DMS153 (cell line): ENCODE measurements at regions not wholly inside any gene's neighbourhood (a gene's known extent, or its start where the extent isn't known, plus 50 kb on each side); places are given as distances from the start of the nearest gene placed in this dataset.
"Not testable (repeated sequence)": the region's sequence is repeated elsewhere in the genome, so short reads cannot be mapped to it uniquely, and the experiment has no call there.

Experiments
- DNase-seq: peaks from one replicate; lab custom pipeline; 2025; lab: John Stamatoyannopoulos, UW

DNA sequence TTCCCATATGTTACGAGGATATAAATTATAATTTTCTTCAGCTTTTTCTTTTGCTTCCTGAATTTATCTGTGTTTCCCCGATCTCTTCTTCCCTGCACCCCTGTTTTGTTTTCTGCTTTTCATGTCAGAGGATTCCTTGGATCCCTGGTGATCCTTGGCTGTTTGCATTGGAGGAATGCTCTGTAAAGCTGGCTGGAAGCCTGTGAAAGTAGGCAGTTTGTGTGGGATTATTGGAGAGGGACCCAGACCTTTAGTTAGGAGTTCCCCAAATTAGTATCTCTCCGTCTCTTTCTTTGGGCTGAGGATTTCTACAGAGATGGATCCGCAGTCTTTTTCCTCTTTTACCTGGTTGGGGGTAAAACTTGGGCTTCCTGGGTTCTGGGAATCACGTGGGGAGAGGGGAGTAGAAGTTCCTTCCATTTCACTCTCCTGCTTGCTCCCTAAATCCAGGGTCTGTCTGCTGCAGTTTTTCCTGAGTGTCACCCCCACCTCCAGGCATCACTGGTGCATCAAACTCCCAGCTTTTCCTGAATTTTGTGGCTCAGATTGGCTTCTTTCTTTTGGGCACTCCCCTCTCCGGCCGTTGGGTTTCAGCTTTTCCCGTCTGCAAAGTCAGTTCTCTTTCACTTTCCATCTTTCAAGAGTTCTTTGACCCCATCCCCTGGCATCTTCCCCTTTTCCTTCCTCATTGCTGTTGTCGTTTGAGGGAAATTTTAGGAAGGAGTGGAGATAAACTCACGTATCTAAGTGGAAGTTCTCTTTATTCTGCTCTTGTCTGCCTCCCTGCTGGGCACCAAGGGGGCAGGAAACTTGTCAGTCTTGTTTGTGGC, 79.1 kb upstream of the ALX4 start:
- DNase-seq = no peak

DNA sequence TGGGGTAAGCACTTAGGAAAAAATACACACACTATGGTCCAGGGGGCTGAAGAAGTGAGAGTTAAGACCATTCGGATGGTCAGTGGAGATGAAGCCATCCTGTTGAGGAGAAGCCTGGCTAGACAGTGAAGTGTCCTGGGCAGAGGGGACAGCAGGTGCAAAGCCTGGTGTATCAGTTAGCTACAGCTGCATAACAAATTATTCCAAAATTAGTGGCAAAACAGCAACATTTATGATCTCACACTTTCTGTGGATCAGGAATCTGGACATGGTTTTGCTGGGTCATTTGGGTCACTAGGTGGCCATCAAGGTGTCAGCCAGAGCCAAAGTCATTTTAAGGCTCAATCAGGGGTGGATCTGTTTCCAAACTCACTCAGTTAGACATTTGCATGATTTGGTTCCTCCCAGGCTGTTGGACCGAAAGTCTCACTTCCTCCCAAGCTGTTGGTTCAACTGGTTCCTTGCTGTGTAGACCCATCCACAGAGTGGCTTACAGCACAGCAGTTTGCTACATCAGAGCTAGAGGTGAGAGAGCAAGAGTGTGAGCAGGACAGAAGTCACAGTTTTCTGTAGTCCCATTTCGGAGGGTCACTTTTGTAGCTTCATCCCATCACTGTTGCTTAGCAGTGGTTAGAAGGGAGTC, 80.1 kb upstream of the ALX4 start:
- no peak for DNase-seq

DNA sequence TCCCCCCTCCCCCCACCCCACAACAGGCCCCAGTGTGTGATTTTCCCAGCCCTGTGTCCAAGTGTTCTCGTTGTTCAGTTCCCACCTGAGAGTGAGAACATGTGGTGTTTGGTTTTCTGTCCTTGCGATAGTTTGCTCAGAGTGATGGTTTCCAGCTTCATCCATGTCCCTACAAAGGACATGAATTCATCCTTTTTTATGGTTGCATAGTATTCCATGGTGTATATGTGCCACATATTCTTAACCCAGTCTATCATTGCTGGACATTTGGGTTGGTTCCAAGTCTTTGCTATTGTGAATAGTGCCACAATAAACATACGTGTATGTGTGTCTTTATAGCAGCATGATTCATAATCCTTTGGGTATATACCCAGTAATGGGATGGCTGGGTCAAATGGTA, 81.1 kb upstream of the ALX4 start:
- not testable (repeated sequence) for DNase-seq

DNA sequence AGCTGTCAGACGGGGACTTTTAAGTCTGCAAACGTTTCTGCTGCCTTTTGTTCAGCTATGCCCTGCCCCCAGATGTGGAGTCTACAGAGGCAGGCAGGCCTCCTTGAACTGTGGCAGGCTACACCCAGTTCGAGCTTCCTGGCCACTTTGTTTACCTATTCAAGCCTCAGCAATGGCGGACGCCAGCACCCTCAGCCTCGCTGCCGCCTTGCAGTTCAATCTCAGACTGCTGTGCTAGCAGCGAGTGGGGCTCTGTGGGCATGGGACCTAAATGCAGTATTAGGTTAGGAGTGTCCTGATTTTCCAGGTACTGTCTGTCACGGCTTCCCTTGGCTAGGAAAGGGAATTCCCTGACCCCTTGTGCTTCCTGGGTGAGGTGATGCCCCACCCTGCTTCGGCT, 86.8 kb upstream of the ALX4 start:
- DNase-seq = not testable (repeated sequence)

DNA sequence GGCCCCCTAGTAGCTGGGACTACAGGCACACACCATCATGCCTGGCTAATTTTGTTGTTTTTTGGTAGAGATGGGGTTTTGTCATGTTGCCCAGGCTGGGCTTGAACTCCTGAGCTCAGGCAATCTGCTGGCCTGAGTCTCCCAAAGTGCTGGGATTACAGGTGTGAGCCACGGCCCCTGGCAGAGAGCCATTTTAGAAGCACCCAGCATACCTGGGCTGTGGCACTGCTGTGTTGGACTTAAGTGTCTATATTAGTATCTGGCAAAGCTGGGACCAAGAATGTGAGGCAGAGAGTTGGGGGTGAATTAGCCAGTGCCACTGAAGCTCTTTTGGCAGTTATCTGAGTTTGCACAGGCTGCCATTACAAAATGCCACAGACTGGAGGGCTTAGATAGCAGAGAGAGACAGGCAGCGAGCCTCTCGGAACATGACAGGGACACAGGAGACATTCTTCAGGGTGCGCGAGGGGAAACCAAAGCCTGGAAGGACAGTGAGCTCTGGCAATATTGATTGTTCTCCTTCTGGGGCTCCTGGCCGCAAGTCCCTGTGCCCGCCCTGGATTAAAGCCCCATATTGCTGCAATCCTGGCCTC, 87.7 kb upstream of the ALX4 start:
- DNase-seq = no peak

DNA sequence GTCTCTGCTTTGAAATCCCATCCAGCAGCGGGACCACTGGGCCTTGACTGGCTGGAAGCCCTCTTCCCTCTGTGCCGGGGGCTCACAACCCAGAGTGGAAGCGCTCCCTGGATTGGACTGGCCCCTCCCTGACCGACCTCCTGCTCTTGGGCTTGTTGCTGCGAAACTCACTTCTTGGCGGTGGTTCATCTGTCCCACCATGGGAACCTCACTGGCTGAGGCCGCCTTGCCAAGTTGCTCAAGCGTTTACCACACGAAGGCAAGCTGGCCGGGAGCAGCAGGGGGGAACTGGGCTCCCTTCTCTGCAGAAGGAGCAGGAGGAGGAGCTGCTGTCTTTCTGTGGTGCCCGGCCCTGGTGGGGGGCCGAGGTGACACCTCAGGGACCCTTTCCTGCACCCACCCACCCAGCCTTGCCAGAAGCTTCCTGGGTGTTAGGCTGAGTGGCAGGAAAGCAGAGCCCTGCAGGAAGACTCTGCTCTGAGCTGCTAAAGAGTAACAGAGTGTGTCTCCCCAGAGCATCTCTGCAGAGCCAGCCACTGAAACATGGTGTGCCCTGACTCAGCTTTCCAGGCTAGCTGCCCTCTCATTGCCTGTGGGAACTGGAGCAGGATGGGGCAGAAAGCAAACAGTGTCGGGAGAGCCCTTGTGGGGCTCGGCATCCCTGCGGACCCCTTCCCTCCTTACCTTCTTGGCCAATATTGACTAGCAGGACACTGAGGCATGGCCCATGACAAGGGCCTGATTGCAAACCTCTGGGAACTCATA, 88.5 kb upstream of the ALX4 start:
- DNase-seq = no peak

DNA sequence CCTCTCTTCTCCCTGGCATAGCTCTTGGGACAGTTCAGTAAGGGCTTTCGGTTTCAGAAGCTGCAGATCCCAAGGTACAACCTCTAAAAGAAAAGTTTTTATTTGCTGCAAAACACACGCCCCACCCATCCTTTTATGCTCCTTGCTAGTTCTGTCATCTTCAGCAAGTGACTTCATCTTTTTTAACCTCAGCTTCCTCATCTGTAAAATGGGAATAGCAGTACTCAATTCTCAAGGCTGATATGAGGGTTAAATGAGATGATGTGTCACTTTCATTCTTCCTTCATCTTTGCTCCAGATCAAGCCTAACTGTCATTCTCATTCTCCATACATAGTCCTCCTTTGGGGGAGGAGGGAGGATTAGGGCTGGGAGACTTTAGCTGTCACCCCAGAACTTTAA, 90.0 kb upstream of the ALX4 start:
- no peak for DNase-seq

DNA sequence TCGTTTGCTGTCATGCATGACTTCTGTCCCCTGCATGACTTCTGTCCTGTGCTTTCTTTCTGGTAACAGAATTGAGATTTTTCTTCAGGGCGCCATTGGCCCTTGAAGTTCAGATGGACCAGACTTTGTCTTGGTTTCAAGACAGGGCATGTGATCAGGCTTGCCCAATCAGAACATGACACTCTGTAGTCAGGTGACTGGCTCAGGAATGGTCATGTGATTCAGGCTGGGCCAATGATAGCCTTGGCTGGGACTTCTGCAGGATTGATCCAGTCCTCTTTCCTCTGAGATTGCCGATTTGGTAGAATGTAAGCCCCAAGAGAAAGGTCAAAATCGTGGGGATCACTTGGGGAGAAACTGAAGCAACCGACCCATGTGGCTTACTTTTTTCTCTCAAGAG, 90.5 kb upstream of the ALX4 start:
- DNase-seq = no peak

DNA sequence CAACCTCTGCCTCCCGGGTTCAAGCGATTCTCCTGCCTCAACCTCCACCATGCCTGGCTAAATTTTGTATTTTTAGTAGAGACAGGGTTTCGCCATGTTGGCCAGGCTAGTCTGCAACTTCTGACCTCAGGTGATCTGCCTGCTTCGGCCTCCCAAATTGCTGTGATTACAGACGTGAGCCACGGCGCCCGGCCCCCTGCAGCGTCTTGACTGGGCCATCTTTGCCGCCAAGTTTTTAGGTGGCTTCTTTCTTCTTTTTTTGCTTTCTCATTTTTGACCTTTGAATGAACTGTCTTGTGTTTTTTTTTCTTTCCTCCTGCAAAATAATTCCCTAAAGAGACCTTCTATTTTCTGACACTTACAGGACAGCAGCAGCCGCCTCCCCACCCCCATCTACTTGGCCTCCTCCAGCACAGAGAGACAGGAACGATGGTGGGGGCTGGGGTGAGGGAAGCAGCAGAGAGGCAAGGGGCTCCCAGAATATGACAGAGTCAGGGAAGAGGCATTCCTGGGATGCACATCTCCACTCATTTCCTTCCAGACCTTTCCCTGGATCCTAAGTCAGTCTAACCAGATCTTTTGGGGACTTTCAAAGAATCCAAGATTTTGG, 92.6 kb upstream of the ALX4 start:
- no peak for DNase-seq

DNA sequence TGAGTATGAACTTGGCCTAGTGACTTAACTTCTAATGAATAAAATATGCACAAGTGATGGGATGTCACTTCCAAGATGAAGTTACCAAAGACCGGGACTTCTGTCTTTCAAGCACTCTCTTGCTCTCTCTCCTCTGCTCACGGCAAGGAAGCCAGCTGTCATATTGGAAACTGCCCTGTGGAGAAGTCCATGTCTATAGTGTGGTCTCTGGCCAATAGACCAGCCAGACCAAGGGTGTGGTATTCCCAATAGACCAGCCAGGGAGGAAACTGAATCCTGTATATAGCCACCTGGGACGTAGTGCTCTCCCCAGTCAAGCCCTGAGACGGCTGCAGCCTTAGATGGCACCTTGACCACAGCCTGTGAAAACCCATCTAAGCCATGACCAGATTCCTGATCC, 93.2 kb upstream of the ALX4 start:
- DNase-seq = no peak

DNA sequence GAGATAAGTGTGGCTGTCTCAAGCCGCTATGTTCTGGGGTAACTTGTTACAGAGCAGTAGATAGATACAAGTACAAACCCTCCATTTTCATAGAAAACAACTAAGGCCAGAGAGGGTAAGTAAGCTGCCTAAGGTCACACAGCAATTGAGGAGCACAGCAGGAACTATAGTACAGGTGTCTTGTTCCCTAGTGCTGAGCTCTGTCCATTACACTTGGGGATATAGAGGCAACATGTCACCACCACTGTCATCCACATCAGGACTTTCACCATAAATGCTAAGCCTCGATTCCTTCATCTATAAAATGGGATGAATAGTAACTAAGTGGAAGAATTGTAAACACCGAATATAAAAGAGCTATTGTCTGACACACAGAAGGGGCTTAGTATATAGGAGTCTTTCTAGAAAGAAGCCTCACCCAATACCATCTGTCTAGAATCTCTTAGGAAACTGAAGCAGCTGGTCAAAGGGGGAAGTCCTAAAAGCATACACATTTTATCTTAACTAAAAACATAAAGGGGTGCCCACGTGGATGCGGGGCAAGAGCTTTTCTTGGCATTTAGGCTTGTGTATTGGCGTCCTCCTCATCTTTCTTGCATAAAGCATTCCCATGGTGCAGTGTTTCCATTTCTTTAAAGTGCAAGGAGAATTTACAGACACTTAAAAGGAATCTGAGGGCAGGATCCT, 93.8 kb upstream of the ALX4 start:
- DNase-seq = no peak

DNA sequence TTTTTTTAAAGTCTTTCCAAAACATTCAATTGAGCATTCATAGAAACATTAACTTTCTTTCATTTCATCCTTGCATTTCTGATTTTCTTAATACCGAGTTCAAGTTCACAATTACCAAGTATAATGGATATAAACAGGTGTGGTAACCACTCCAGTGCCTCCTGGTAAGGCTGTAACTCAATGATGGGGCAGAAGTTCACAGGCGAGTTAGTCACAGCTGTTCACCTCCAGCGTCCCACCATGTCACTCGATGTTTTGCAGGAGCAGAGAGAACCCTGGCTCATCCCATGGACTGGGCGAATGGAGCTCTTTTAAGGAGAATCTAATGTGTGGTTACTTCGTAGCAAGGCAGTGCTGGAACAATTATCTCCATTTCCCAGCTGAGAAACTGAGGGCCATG, 94.4 kb upstream of the ALX4 start:
- DNase-seq = no peak

DNA sequence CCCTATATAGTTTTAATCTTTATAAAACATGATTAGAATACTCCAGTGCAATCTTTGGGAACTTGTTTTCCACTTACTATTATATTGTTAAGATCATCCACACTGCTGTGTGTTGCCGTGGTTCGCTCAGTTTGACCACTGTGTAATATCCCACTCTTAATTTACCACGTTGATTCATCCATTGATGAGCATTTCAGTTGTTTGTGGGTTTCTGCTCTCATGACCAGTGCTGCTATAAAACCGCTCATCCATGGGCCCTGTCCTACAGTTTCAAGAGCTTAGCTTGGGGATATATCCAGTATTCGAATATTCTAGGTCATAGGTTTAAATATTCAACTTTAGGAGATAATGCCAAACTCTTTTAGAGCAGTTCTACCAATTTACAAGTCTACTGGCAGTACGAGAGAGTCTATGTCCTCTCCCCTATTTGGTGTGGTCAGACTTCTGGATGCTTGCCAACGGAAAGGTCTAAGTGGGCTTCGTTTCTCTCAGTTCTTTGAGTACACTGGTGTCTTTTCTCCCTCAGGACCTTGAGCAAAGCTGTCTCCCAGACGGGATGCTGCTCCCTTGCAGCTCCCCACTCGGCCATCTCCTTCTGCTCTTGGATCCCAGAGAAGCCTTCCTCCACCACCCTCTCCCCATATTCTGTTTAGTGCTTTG, 94.9 kb upstream of the ALX4 start:
- no peak for DNase-seq

DNA sequence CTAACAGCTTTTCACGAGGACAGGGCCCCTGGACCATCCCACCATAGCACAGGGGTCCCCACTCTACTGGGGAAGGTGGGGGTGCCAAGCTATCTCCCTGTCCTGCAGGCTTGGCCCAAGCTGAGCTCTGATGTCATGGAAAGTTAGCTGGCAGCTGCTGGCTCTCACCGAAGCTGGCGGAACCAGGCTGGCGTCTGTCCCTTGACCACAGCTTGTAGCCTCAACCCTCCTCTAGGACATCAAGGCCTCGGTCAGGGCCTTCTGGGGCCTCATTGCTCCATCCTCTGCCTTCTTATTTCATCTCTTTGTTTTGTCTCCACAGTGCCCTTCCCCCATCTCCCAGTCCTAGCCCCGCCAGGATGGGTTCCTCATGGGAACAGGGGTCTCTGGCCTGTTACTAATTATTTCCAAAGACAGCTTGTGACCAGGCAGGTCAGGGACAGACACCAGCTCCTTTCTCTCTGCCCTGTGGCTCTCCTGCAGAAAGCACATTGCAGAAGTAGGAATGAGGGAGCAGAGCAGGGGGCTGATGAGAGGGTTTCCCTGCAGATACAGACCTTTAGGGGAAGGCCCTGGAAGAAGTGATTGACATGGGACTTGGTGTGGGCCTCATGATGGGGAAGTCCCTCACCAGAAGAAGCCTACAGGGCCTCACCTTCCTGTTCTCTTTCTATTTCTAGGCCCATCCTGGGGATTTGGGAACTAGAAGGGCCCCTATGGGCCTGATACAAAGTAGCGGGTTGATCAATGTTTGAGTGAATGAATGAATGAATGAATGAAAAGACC, 97.5 kb upstream of the ALX4 start:
- no peak for DNase-seq

DNA sequence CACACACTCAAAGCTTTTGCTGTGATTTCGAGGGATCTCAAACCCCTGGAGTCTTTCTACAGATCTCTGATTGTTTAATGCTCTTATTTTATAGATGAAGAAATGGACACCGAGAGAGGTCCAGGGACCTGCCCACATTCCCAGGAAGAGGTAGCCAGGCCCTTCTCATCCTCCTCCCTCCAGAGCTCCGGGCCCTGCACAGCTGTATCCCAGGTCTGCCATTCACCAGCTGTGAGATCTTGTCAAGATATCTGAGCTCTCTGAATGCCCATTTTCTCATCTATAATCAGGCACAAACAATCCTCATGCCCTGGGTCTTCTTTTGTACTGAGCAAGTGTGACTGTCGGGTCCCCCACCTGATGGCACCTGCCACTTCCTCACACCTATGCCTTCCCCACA, 98.2 kb upstream of the ALX4 start:
- DNase-seq = no peak

DNA sequence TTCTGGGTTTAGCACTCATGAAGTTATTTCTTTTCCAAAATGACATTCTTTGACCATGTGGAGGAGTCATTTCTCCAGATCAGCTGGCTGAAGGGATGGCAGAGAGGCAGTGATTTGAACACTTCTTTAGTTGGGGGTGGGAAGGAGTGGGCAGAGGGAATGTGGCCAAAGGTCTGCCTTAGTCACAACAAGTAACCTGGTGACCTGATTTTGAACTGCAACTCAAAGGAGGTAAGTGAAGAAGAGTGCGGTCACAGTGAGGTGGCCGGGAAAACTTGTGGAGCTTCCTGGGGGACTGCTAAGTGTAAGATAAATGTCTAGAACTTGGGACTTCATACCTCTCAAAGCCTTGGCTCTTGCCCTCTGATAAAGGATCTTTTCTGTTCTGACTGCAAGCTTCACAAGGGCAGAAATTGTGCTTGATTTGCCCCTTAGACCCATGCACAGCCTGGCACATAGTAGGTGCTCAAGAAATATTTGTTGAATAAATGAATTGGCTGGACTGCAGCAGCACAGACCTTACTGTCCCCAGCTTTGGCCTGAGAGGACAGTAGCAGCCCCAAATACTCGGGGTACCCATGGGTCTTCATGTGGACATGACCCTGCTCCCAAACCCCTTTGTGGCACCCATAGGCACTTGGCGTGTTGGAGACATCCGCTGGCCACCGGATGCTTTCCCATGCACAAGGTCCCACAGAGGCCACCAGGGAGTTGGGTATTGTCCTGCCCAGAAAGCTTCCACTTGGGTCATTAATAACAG, 99.0 kb upstream of the ALX4 start:
- DNase-seq = no peak

DNA sequence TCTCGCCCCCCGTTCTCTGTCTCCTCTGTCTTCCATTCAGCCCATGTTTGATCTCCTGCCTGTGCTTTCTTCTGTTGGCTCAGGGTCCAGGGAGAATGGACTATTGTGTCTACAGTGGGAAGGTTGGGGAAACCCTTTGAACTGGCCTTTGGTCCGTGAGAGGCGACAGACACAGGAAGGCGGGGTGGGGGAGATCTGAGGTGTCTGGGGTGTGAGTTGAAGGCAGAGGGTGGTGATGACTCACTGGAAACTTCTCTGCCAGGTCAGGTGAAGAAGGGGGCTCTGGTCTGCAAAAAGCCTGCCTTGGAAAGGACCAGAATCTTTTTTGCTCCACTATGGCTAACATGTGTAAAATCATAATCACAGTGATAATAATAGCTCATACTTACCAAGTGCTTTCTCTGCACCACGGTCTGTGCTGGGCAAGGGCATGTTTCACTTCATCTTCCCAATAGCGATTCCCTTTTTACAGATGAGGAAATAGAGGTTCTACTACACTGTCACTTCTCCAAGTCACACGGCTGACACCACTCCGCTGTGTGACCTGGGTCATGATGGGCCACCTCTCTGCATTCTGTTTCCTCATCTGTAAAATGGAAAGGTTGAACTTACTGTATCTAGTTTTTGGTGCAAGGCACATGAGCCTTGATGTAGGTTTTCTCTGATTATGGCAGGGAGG, 99.8 kb upstream of the ALX4 start:
- no peak for DNase-seq

DNA sequence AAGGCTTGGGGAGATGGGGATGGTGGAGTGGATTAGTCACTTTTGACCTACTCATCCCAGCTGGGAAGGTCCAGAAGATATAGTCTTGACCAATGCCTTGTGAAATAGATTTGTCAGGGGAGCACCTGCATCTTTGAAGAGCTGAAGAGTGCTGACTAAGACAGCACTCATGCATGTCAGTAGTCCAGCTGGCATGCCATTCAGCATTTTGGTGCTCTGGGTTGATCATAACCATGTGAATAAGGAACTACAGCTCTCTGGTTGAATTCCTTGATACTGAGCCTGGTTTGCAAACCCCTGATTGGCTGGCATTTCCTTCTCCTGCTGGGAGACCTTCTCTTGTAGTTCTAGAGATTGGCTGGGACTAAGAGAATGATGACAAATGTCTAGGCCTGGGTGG, 106.8 kb upstream of the ALX4 start:
- DNase-seq = no peak
